ENCODE measurements at regions not wholly inside any gene's neighbourhood (a gene's known extent, or its start where the extent isn't known, plus 50 kb on each side); places are given as distances from the start of the nearest gene placed in this dataset.

DNA sequence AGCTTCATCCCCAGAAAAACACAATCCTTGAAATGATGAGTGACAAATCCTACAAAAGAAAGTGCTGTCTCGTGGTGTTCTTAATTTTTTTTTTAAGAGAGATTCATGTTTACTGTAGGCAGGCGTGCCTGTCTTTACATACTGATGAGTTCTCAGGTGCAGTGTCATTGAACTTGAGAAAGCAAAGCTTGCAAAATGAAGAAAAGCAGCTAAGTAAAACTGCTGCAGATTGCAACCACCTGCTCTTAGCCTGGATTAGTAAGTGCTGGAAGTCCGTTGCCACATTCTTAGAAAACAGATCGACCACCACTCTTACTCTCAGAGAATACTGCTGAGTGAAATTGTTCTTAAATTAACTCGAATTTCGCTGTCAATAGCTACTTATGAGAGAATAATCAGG is 854.6 kb downstream of the TRIML1 start:
- TF ChIP-seq CTCF (IDR thresholded peaks at IDR 0.05; ENCODE audit: low read depth, low read length, poor library complexity, severe bottlenecking) (no peak), EZH2phosphoT487 (IDR thresholded peaks at IDR 0.05; ENCODE audit: borderline replicate concordance, low read length) (no peak)

All from DOHH2 (cell line).